HG02840 (cell line): ENCODE measurements at regions not wholly inside any gene's neighbourhood (a gene's known extent, or its start where the extent isn't known, plus 50 kb on each side); places are given as distances from the start of the nearest gene placed in this dataset.

Source experiments
- ATAC-seq: cut with Tn5 transposase; IDR thresholded peaks from one replicate; pipeline ENCODE4 v1.9.1; 2021; ENCODE audit warnings: mild to moderate bottlenecking, moderate library complexity, moderate number of reproducible peaks; ENCODE audit not compliant: unreplicated experiment, low FRiP score

DNA sequence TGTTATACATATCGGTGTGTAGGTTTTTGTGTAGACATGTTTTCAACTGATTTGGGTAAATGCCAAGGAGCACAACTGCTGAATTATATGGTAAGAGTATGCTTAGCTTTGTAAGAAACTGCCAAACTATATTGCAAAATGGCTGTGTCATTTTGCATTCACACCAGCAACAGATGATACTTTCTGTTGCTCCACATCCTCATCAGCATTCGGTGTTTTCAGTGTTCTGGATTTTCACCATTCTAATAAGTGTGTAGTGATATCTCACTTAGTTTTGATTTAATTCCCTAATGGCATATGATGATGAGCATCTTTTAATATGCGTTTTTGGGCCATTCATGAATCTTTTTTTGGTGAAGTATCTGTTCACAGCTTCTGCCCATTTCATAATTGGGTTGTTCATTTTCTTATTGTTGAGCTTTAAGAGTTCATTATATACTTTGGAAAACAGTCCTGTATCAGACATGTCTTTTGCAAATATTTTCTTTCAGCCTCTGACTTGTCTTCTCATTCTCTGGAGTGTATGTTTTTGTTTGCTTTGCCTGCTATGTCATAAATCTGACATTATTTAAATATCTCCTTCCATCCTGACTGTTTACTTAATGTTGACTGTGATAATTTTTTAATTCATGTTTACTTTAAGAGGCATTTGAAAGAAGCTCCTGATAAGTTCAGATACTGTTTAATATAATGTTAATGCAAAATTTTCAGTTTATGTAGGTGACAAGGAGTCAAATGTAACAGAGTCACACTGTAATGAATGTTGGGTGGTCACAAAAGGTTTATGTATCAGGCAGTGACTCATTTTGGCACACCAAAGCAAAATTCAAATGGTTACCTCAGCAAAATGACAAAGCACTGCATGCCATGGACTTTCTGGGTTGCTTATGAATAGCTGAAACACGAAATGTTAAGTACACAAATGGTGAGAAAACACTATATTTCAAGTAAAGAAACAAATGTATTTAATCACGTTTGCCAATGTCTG is 181.1 kb upstream of the DAB2 start:
- no peak for ATAC-seq

DNA sequence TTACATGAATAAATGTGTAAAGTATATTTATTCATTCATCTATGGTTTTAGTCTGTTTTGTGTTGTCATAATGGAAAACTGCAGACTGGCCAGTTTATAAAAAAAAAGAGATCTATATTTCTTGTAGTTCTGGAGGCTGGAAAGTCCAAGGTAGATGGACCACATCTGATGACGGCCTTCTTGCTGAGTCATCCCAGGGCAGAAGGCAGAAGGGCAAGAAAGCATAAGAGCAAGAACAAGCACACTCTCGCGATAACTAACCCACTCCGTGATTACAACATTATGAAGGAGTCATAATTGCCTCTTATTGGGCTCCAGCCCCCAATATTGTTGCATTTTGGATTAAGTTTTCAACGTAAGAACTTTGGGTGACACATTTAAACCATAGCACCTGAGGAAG is 180.4 kb upstream of the DAB2 start:
- ATAC-seq, result no peak

DNA sequence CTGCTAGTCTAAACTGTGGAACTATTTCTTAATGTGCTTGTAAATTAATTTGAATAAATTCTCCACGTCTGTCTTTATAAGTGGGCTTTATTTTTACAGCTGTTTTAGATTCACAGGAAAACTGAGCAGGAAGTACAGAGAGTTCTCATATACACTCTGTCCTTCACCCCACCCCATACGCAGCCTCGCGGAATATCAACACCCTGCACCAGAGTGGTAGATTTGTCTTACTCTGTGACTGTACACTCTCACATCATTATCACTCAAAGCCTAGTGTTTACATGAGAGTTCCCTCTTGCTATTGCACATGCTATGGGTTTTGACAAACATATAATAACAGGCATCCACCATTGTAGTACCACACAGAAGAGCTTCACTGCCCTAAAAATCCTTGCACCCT is 179.7 kb upstream of the DAB2 start:
- ATAC-seq, result no peak

DNA sequence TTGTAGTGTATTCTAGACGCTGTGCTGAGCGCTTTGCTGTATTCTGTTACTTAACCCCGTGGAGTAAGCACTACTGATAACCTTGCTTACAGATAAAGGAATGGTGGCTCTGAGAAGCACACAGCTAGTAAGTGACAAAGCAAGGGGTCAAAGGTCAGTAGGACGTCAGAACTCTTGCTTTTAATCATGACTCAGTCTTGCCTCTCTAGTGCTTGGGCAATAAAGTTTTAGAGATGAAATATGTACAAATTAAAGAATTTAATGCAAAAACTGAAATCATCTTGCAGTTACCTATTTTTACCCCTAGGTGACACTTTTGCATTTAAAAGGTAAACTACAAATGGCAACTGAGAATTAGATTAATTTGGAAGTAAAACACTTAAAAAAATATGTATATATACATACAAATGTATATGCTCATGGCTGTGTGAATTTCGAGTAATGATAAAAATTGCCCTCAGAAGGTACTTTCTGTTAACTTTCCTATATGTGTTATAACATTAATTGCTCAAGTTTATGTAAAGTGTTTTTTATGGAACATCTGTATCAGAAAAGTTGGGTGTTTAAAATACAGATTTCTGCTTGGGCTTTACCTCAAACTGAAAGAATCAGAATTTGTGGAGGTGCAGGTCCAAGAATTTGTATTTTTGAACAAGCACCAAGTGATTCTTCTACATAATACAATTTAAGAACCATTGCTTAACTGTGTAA is 175.1 kb upstream of the DAB2 start:
- ATAC-seq, result no peak

DNA sequence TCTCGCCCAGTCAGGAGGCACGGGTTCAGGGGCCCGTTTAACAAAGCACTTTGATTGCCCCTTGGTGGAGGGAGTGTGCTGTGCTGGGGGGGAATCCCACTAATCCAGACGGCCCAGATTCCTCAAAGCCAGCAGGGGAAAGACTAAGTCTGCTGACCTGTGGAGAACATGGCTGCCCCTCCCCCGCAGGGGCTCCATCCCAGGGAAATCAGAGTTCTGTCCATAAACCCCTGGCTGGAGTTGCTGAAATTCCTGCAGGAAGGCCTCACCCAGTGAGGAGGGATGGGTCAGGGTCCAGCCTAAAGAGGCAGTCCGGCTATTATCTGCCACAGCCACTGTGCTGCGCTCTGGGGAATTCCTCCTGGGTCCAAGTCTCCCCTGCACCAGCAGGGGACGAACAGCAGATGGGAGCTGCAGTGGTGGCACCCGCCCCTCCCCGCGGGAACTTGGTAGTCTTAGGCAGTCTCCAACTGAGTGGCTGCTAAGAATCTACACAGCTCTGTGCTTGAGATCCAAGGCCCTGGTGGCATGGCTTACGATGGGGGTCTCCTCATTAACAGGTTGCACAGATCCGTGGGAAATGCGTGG is 174.0 kb upstream of the DAB2 start:
- no peak for ATAC-seq

DNA sequence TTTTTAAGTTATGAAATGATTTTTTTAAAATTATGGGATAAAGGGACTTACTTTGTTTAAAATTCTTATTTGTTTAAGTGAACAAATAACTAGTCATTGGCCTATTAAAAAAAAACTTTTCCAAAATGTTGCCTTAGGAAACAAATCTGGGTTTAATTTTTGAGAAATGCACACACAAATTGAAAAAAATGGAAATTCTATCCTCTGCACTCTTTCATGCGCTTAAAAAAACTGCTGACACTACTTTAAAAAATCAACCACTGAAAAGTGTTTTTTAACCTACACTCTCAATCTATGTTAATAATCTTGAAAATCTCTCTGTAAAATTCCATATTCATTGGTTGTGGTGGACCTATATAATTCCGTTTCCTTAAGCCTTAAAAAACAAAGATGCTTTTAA is 163.4 kb upstream of the DAB2 start:
- no peak for ATAC-seq

DNA sequence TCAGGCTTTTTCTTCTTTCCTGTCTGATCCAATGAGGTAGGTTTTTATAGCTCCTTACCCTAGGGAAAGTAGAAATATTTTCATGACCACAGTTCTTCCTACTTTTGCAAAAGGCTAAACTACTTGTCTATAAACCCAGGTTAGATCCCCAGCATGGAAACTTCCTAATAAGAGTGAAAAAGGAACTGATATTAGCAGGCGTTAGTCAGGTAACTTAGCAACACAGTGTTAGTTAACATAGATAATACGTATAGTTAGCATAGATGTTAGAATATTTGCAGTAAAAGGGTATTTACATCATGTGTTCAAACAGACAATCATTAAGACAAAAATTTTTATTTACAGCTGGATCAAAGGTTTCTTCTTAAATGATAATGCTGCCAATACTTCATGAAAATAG is 162.9 kb upstream of the DAB2 start:
- ATAC-seq, result no peak

DNA sequence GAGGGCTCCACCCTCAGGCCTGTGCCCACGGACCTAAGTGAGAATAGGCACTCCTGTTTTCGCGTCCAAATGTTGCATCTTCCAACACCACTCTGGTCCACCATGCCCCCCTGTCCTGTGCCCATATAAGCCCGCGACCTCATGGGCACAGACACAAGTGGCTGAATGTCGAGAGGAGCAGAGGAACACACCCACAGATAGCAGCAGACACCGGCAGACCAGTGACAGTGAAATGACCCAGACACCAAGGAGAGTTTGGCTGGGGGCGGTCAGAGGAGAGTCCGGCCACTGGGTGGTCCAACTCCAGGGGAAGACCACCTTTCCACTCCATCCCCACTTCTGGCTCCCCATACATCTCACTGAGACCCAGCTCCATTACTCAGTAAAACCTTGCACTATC is 161.4 kb upstream of the DAB2 start:
- no peak for ATAC-seq

DNA sequence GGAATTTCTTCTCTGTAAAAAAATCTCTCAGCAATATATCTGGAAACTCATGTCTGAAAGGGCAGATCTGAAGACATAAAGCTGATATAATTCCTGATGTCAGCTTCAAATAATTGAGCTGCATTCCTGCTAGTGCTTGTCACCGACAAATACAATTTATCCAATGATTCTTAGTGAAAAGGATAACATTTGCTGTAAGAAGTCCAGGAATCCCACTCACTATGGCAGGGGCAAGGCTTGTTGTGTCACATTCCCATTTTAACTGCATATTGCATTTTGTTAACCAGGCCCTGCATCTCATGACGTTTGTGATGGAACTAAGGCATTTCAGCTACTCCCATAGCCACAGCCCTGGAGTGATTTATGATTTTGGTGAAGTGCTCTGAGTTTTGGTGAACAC is 160.1 kb upstream of the DAB2 start:
- no peak for ATAC-seq

DNA sequence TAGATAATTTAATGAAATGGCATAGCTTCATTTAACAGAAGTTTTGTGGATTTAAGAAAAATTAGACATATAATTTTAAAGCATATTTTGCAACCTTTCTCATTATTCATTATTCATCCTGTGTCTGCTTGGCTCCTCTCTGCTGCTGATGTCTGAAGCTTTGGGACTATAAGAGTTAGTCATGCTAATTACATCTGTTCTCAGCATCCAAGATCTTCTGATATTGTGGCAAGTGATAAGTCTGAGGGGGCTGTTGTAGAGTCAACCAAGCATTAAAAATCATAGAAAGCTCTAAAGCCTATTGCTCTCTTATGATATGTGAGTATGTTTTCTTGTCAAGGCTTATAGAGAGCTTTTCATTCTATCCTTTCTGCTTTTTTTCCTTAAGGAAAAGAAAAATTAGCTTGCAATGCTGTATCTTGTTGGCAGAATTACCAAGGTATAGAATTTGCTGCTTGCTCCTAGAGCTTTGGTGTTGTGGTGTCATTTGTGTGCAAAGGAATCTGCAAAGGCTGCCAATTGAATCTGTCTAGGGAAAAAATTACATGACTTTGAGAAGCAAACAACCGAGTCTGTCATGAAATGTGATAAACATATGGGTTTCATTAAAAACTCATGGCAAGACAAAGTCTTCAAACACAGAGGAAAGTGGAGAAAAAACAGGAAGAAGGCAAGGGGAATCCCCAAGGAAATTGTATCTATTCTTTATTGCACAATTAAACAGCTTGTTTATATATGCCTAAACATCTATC is 156.1 kb upstream of the DAB2 start:
- no peak for ATAC-seq

DNA sequence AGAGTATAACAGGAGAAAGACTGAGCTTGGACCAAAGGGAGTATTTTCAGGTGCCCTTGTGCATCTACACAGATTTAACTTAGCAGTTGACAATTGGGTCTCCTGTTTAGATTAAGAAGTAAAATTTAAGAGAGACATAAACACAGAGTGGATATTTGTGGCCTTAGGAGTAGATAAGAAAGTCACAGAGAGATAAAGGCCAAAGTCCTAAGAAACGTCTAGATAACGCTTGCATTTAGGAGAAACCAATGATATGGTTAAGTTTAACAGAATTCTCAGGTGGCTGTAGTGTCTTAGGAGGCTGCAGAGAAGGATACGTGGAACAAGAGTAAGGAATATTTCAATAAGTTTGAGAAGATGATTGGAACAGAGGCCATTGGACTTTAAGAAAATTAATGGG is 155.0 kb upstream of the DAB2 start:
- no peak for ATAC-seq

DNA sequence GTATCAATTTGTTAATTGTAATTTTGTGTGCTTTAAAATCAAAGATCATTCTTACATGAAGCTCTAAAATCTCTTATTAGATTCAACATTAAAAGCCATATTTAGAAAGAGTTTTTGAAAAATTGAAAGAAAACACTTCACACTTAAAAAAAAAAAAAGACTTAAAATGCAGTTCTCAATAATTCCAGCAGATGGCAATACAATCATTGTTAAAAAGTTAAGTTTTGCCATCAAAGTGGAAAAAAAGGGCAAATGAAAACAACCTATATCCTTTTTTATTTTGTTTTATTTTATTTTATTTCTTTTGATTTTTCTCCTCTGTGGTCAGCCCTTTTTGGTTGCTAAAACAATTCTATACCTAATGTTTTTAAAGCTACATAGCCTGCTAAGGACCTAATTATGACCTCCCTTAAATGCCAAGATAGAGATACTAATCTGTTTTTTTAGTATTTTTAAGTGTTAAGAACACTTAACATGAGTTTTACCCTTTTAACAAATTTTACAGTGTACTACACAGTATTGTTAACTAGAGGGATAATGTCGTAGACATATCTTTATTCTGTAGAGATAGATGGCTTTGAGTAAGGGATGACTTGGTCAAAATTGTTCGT is 154.2 kb upstream of the DAB2 start:
- no peak for ATAC-seq

DNA sequence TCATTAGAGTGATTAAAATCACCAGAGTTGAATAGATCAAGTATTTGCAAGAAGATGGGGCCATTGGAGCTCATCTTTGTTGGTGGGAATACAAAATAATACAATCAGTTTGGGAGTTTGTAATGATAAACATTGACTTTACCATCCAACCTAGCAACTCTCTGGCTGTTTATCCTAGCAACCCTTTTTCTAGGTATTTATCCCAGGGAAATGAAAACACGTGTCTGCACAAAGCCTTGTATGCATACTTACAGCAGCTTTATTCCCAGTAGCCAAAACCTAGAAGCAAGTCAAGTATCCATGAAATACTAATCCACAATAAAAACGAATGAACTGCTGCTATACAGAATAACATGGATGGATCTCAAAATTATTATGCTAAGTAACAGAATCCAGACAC is 152.7 kb upstream of the DAB2 start:
- ATAC-seq, result no peak

DNA sequence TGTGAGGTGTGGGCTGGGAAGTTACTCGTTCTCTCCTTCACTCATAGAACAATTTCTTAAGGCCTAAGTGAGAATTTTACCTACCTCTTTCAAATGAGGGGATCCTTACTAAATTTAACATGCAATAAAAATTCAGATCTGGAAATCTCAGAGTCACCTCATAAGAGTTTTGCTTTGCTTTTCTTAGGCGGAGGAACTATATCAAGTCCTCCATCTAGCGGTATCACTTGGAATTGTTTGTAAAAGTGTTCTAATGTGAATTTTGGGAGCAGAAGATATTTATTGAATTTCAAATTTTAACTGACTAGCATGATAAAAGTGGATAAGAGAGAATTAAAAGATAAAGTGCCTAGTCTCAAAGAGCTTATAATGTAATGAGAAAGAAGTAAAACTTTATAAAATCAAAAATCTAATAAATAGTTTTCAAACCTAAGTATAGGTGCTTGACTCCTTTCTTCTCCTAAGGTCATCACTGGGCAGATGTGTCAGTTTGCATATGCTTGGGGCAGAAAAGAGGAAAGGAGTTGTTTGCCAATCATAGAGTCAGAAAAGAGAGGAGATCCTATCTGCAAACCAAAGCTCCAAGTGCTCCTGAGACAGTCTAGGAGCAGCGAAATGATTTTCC is 145.7 kb upstream of the DAB2 start:
- ATAC-seq, result no peak

DNA sequence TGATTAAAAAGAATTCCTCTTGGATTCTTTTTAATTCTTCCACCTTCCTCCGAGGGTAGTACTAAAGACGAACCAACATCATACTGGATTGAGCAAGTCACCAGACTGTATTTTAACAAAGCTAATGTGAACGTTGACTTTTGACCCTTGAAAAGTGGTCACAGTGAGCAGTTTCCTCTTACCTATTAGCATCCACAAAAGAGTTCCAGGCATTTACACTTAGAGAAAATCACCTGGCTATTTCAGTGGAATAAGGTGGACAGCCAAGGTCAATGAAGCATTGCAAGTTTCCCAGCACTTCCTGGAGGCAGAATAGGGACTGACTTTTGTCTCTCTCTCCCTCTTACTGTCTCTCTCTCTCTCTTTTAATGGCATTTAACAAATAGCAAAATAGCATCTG is 145.1 kb upstream of the DAB2 start:
- no peak for ATAC-seq

DNA sequence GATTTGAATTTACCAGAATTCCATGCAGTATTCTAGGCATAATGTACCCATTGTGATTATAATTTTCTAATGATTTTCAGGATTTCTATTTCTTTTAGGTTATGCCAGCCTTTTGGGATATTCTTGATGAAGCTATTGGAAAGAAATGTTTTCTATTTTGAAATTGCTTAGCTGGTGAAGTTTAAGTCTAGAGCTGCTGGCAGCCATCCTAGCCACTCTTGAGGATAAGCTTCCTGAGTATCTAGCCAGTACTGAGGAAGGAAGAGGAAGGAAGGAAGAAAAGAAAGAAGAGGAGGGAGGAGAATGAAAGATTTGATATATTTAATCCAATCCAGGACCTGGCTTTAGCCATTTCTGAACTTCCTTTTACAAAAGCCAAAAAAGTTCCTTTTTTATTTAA is 142.1 kb upstream of the DAB2 start:
- no peak for ATAC-seq

DNA sequence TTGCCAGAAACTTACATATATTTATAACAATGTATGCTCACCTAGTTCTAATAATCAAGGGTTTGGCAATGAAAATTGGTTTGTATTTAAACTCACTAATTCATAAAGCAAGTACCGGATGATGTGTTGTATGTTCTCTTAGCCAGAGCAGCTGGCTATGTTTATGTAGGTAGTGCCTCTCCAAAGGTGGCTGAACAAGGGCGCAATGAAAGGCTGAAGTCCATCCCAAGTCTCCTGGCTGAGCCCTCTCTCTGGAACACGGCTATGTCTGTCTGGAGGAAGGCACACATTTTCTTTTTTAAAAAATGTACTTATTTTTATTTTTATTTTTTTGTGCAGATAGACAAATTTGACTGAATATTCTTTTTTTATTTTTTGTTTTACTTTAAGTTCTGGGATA is 141.2 kb upstream of the DAB2 start:
- no peak for ATAC-seq

DNA sequence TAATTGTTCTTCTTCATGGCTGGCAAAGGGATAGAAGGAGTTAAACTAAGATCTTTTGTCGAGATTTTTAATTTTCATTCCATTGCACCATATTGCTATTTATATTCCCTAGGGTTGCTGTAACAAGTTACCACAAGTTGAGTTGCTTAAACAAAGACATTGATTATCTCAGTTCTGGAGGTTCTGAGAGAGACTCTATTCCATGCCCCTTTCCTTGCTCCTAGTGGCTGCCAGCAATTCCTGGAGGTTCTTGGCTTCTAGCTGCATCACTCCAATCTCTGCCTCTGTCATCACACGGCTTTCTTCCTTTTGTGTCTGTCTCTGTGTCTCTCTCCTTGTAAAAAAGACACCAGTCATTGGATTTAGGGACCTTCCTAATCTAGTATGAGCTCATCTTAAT is 136.6 kb upstream of the DAB2 start:
- no peak for ATAC-seq

DNA sequence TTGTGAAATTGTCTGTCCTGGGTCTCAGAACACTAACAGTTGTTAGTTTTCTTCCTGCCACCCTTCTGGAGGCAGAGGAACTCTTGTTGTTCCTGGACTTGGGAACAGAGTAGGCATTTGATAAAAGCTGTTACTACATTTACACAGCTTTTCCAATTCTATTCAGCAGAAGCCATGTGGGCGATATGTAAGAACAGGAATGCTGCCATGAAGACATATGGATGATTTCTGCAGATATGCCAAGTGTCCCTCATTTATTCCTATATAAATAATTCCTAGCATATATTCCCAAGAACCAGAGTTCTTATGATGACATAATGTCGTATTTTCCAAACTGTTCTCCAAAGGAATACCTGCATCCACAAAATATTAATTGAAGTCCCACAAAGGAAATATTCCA is 135.9 kb upstream of the DAB2 start:
- no peak for ATAC-seq

DNA sequence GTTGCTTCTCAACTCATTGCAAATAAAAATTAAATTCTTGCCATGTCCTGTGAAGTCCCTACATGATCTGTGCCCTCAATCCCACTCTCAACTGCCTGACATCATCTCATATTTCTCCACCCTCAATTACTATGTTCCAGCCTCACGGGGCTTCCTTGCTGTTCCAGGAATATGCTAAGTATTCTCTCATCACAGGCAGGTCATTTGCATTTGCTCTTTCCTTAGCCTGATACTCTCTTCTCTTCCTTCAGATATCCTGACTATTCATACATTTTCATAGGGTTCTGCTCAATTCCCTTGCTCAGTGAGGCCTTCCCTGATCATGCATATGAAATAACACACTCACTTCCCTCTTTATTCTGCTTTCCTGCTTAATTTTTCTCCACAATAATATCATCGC is 135.1 kb upstream of the DAB2 start:
- ATAC-seq, result no peak
